Activated B cell treated with CpG ODN at 0.5 μM for 24 hours (primary cell): ENCODE measurements at regions not wholly inside any gene's neighbourhood (a gene's known extent, or its start where the extent isn't known, plus 50 kb on each side); places are given as distances from the start of the nearest gene placed in this dataset.

Experiments
- ATAC-seq: fragments of 200-7000 bp; cut with Tn5 transposase; one replicate; pipeline ENCODE4 v1.10.0; 2021; ENCODE audit warnings: low read depth, mild to moderate bottlenecking, moderate library complexity
- CTCF ChIA-PET: fragments of 350-600 bp; sonication (Branson Sonifier 250); formaldehyde crosslinking; loops from one replicate; lab custom pipeline; 2021; ENCODE audit warnings: antibody characterized with exemption; lab: Charles Lee
- POLR2A ChIA-PET: fragments of 350-600 bp; sonication (Branson Sonifier 250); formaldehyde crosslinking; loops from one replicate; lab custom pipeline; 2021; ENCODE audit warnings: antibody characterized with exemption; lab: Charles Lee
- DNase-seq: peaks from one replicate; pipeline ENCODE4 v3.0.0; 2022
- H3K27ac Mint-ChIP-seq: one replicate; pipeline ENCODE4 v1.8.0; 2020; ENCODE audit warnings: mixed read lengths
- H3K27me3 Mint-ChIP-seq: one replicate; pipeline ENCODE4 v1.8.0; 2021; ENCODE audit warnings: mixed read lengths
- H3K36me3 Mint-ChIP-seq: one replicate; pipeline ENCODE4 v1.8.0; 2021; ENCODE audit warnings: low read depth, mixed read lengths
- H3K4me1 Mint-ChIP-seq: one replicate; pipeline ENCODE4 v1.8.0; 2021; ENCODE audit warnings: mixed read lengths
- H3K4me3 Mint-ChIP-seq: one replicate; pipeline ENCODE4 v1.8.0; 2020; ENCODE audit warnings: mild to moderate bottlenecking, mixed read lengths
- H3K9me3 Mint-ChIP-seq: one replicate; pipeline ENCODE4 v1.8.0; 2020; ENCODE audit warnings: mixed read lengths
- intact Hi-C: fragments of 100-400 bp; cut with micrococcal nuclease; formaldehyde crosslinking; loops from one replicate; pipeline ENCODE4 v1.15.1; 2024
- TF ChIP-seq, protein P1 (sequence below): fragments of 200-600 bp; IDR thresholded peaks from one replicate; pipeline ENCODE4 v1.8.0; 2022; ENCODE audit warnings: antibody characterized with exemption, mild to moderate bottlenecking

DNA sequence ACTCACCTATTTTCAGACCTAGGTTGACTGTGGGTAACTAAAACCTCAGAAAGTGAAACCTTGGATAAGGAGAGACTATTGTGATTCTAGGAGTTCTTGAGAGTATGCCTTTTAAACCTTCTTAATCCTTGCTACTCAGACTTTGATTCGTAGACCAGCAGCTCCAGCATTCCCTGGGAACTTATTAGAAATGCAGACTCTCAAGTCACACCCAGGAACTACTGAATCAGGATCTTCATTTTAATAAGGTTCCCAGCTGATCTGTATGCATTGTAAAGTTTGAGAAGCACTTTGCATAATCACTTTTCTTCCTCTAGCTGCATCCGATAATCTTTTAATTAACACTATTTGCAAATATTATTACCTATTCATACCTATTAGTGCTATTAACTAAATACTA, 480.3 kb upstream of the KCNMB2 start:
- DNase-seq: no peak
- H3K27ac Mint-ChIP-seq: no peak overlapping the region
- H3K36me3 Mint-ChIP-seq: no peaks in the 10 kb centered on the region
- no peak for ATAC-seq
- H3K9me3 Mint-ChIP-seq: no peaks in the 10 kb centered on the region
- H3K4me3 Mint-ChIP-seq: no peak overlapping the region
- intact Hi-C loops: no loop called here
- TF ChIP-seq, protein P1, sequence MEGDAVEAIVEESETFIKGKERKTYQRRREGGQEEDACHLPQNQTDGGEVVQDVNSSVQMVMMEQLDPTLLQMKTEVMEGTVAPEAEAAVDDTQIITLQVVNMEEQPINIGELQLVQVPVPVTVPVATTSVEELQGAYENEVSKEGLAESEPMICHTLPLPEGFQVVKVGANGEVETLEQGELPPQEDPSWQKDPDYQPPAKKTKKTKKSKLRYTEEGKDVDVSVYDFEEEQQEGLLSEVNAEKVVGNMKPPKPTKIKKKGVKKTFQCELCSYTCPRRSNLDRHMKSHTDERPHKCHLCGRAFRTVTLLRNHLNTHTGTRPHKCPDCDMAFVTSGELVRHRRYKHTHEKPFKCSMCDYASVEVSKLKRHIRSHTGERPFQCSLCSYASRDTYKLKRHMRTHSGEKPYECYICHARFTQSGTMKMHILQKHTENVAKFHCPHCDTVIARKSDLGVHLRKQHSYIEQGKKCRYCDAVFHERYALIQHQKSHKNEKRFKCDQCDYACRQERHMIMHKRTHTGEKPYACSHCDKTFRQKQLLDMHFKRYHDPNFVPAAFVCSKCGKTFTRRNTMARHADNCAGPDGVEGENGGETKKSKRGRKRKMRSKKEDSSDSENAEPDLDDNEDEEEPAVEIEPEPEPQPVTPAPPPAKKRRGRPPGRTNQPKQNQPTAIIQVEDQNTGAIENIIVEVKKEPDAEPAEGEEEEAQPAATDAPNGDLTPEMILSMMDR: no peak
- ChIA-PET CTCF (no interaction called here), POLR2A (no interaction called here)
- peaks cover 2% of the 10 kb centered on the region for H3K27me3 Mint-ChIP-seq
- no peaks in the 10 kb centered on the region for H3K4me1 Mint-ChIP-seq

DNA sequence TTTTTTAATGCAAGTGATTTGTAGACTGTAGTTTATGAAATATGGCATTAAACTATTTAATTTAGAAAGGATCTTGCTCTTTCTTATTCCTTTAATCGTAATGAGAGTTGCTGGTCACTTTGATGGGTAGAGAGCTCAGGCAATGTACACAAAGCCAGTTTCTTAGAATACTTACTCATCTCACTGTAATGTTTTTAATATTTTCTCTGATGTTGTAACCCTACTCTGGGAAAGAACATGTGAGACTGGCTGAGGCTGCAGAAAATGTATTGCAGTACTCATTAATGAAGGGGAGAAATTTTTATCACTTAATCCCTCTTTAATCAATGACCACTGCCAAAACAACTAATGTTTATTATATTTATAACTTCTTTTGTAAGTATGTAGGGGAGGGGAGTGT, 479.4 kb upstream of the KCNMB2 start:
- POLR2A ChIA-PET: no interaction called here
- H3K9me3 Mint-ChIP-seq: no peaks in the 10 kb centered on the region
- TF ChIP-seq, protein P1: no peak
- H3K4me3 Mint-ChIP-seq: no peak overlapping the region
- H3K27ac Mint-ChIP-seq: no peak overlapping the region
- intact Hi-C loops: no loop called here
- peaks cover 2% of the 10 kb centered on the region for H3K27me3 Mint-ChIP-seq
- ATAC-seq: no peak
- H3K4me1 Mint-ChIP-seq: no peaks in the 10 kb centered on the region
- DNase-seq: no peak
- CTCF ChIA-PET: no interaction called here
- H3K36me3 Mint-ChIP-seq: no peaks in the 10 kb centered on the region

DNA sequence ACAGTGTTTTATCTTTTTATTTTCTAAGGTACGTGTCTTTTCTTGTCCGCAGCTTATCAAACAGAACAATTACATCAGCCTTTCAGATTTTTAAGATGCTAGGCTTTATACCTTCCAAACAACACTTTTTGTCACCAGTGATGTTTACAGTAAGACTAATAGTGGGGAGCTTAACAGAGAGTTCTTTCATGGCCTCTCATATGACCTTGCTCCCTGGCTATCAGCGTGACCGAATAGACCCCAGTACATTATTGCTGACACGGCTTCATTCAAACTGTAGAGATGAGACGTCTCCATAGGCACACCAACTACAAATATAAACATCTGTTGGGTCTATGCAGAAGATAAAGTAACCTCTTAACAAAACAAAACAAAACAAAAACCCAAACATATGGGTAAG, 477.6 kb upstream of the KCNMB2 start:
- CTCF ChIA-PET: no interaction called here

DNA sequence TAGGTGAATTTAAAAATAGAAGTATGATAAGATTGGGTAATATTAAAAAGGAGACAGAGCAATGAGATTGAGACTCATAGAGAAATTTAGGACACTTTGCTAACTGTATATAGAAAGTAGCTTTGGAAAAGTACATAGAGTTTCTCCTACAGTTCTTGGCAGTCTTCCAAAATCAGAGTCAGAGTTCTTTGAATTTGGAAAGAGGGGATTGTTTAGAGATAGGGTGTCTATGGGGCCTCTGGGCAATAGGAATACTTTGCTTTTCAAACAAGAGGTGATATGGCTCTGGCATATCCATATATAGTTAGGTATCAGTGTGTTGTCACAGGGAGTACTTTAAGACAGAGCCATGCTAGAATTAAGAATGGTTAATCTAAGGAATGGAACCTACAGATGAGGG, 477.1 kb upstream of the KCNMB2 start:
- Mint-ChIP-seq H3K9me3 (no peaks in the 10 kb centered on the region), H3K4me3 (no peak overlapping the region), H3K36me3 (no peaks in the 10 kb centered on the region), H3K27ac (no peak overlapping the region), H3K27me3 (peaks cover 2% of the 10 kb centered on the region), H3K4me1 (no peaks in the 10 kb centered on the region)
- ChIA-PET POLR2A (no interaction called here), CTCF (no interaction called here)
- DNase-seq (no peak), ATAC-seq (no peak)
- TF ChIP-seq, protein P1: no peak
- intact Hi-C loops: no loop called here

More for the DNA sequence above, 477.6 kb upstream of the KCNMB2 start:
- Mint-ChIP-seq H3K27me3 (peaks cover 2% of the 10 kb centered on the region), H3K4me1 (no peaks in the 10 kb centered on the region), H3K4me3 (no peak overlapping the region), H3K9me3 (no peaks in the 10 kb centered on the region), H3K27ac (no peak overlapping the region), H3K36me3 (no peaks in the 10 kb centered on the region)
- intact Hi-C loops: no loop called here
- ATAC-seq (no peak), DNase-seq (no peak)
- TF ChIP-seq, protein P1: no peak
- POLR2A ChIA-PET: no interaction called here

DNA sequence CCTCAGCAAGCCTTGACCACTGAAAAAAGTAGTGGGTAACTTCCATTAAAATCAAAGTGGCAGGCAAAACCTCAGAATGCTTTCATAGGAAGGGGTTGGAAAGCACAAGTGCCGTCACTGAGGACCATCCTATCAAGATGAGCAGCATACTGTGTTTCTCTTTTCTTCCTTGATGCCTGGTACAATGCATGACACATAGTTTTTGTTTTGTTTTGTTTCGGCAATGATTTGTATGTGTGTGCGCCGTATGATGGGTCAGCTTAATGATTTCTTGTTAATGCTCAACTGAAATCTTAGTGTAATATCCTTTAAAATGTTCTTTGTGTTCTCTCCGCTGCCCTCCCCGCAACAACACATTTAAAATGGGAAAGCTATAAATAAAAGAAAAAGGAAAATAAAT, 476.4 kb upstream of the KCNMB2 start:
- no peaks in the 10 kb centered on the region for H3K36me3 Mint-ChIP-seq
- TF ChIP-seq, protein P1: no peak
- H3K9me3 Mint-ChIP-seq: no peaks in the 10 kb centered on the region
- CTCF ChIA-PET: no interaction called here
- no peak overlapping the region for H3K4me3 Mint-ChIP-seq
- no peaks in the 10 kb centered on the region for H3K27me3 Mint-ChIP-seq
- no peak overlapping the region for H3K27ac Mint-ChIP-seq
- ATAC-seq: no peak
- POLR2A ChIA-PET: interaction anchor here (0.6 kb wide), 1 partner anchor 1421 kb away, joined by 6 read pairs; no protein-coding TSS in a partner anchor
- intact Hi-C loops: no loop called here
- DNase-seq: no peak
- no peaks in the 10 kb centered on the region for H3K4me1 Mint-ChIP-seq
